ENCODE measurements at regions not wholly inside any gene's neighbourhood (a gene's known extent, or its start where the extent isn't known, plus 50 kb on each side); places are given as distances from the start of the nearest gene placed in this dataset.

- TF ChIP-seq POLR2A (IDR thresholded peaks at IDR 0.05) (no peak), CTCF (IDR thresholded peaks at IDR 0.05) (no peak)
Measured at GRCh38 chr20:19920381-19921138, 96.6 kb upstream of the NAA20 start.

All from testis (tissue), 2 donors.